ENCODE measurements at regions not wholly inside any gene's neighbourhood (a gene's known extent, or its start where the extent isn't known, plus 50 kb on each side); places are given as distances from the start of the nearest gene placed in this dataset.

DNA sequence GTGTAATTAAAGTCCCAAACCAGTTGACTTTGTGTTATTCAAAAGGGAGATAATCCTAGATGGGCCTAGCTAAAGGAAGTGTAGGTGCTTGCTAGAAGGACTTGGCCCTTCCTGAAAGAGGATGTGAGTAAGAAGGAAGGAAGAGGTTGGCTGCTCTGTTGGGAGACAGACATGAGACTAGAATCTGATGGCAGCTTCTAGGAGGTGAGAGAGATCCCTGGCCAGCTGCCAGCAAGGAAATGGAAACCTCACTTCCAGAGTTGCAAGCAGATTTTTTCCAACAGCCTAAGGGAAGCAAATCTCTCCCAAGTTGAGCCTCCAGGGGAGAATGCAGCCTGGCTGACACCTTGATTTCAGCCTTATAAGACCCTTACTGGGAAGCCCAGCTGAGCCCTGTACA lies 368.4 kb upstream of the ZMIZ1 start:
- TF ChIP-seq POLR2A (IDR thresholded peaks at IDR 0.05; ENCODE audit: borderline replicate concordance, extremely low read depth, insufficient read depth, insufficient read length): no peak
- no peak for TF ChIP-seq RAD21 (IDR thresholded peaks at IDR 0.05; ENCODE audit: low read depth)
- no peak for TF ChIP-seq EGR1 (IDR thresholded peaks at IDR 0.05; ENCODE audit: low read depth)
- TF ChIP-seq, protein P1, sequence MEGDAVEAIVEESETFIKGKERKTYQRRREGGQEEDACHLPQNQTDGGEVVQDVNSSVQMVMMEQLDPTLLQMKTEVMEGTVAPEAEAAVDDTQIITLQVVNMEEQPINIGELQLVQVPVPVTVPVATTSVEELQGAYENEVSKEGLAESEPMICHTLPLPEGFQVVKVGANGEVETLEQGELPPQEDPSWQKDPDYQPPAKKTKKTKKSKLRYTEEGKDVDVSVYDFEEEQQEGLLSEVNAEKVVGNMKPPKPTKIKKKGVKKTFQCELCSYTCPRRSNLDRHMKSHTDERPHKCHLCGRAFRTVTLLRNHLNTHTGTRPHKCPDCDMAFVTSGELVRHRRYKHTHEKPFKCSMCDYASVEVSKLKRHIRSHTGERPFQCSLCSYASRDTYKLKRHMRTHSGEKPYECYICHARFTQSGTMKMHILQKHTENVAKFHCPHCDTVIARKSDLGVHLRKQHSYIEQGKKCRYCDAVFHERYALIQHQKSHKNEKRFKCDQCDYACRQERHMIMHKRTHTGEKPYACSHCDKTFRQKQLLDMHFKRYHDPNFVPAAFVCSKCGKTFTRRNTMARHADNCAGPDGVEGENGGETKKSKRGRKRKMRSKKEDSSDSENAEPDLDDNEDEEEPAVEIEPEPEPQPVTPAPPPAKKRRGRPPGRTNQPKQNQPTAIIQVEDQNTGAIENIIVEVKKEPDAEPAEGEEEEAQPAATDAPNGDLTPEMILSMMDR (IDR thresholded peaks at IDR 0.05 in 2 of 3, conservative IDR thresholded peaks at IDR 0.05 in 1 of 3; ENCODE audit: borderline replicate concordance in 1 of 3, insufficient read depth in 1 of 3, low read depth in 2 of 3, low read length in 2 of 3): no peak
- TF ChIP-seq TCF7L2 (IDR thresholded peaks at IDR 0.05; ENCODE audit: borderline replicate concordance, extremely low read depth, insufficient read depth, insufficient read length): no peak
- TF ChIP-seq ATF3 (IDR thresholded peaks at IDR 0.05): no peak
- no peak for TF ChIP-seq POLR2AphosphoS5 (IDR thresholded peaks at IDR 0.05; ENCODE audit: low read depth, low read length)
- TF ChIP-seq, protein P2, sequence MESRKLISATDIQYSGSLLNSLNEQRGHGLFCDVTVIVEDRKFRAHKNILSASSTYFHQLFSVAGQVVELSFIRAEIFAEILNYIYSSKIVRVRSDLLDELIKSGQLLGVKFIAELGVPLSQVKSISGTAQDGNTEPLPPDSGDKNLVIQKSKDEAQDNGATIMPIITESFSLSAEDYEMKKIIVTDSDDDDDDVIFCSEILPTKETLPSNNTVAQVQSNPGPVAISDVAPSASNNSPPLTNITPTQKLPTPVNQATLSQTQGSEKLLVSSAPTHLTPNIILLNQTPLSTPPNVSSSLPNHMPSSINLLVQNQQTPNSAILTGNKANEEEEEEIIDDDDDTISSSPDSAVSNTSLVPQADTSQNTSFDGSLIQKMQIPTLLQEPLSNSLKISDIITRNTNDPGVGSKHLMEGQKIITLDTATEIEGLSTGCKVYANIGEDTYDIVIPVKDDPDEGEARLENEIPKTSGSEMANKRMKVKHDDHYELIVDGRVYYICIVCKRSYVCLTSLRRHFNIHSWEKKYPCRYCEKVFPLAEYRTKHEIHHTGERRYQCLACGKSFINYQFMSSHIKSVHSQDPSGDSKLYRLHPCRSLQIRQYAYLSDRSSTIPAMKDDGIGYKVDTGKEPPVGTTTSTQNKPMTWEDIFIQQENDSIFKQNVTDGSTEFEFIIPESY (IDR thresholded peaks at IDR 0.05; ENCODE audit: extremely low read depth, insufficient replicate concordance, low read length): no peak

Measured in HCT116 (cell line).